HFFc6 (cell line): ENCODE measurements at regions not wholly inside any gene's neighbourhood (a gene's known extent, or its start where the extent isn't known, plus 50 kb on each side); places are given as distances from the start of the nearest gene placed in this dataset.
A peak's percentile ranks its signal among the peaks of the same experiment; 100 is the strongest.

Experiments used
- DNase-seq: peaks from one replicate; pipeline ENCODE4 v3.0.0-alpha.2; 2018
- H3K27ac Mint-ChIP-seq: 2 replicates; pipeline ENCODE4 v1.8.0; 2020; ENCODE audit warnings: mild to moderate bottlenecking, mixed read lengths
- H3K27me3 Mint-ChIP-seq: 2 replicates; pipeline ENCODE4 v1.8.0; 2021; ENCODE audit warnings: mild to moderate bottlenecking, moderate library complexity, mixed read lengths; ENCODE audit not compliant: insufficient read depth
- H3K36me3 Mint-ChIP-seq: 2 replicates; pipeline ENCODE4 v1.8.0; 2021; ENCODE audit warnings: low read depth, mixed read lengths
- H3K4me1 Mint-ChIP-seq: 2 replicates; pipeline ENCODE4 v1.8.0; 2020; ENCODE audit warnings: low read depth, mixed read lengths
- H3K4me3 Mint-ChIP-seq: 2 replicates; pipeline ENCODE4 v1.8.0; 2020; ENCODE audit warnings: mild to moderate bottlenecking, moderate library complexity, mixed read lengths
- H3K9me3 Mint-ChIP-seq: 2 replicates; pipeline ENCODE4 v1.8.0; 2020; ENCODE audit warnings: mild to moderate bottlenecking, mixed read lengths
- CTCF ChIP-seq: fragments of 200-600 bp; sonication (generic); IDR thresholded peaks from 2 replicates; pipeline ENCODE4 v1.5.0; 2021; ENCODE audit warnings: antibody characterized with exemption, mild to moderate bottlenecking

DNA sequence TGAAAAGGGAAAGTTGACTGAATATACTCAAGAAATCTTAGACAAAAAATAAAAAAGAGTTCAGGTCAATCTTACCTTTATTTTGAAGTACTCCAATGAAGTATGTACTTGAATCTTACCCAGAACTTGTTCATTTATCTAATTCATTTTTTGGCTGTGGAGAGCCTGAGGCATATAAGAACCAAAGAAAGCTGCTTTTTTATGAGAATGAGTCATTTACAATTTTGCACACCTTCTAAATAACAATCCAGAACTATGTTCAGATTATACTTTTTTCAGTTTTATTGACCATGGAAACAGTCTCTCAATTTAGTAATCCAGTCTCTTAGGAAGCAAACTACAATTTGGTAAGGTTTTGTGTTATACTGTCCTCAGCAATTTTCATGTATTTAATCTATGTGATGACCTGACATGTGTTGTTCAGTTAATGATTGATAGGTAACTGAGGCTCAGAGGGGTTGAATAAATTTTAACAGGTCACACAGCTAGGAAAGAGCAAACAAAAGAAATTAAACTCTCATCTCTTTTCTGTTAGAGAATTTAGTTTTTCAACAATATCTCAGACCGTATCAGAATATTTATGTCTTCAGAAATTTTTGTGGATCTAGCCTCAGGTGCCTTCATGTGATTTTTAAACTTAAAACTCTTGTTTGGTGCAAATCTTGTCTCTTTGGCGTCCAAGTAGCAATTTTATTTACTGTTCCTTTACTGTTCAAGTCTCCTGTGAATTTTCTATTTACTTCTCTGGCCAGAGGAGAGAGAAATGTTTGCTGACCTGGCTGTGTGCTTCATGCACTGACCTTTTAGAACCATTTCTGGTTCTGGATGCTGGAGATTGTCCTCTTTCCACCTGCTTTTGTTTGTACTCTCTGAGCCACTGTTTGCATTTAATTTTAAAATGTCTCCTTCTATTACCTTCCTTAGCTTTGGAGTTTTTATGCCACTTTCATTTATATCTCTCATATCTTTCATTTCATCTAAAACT lies 1453.4 kb downstream of the STIM2 start:
- DNase-seq, result no peak
- no peaks in the 10 kb centered on the region; the same call in 1 of the 2 replicates for H3K27me3 Mint-ChIP-seq
- peaks cover 5% of the 10 kb centered on the region; the same call in 1 of the 2 replicates for H3K36me3 Mint-ChIP-seq
- H3K9me3 Mint-ChIP-seq, result peaks cover 8% of the 10 kb centered on the region; the same call in 1 of the 2 replicates
- peaks cover 5% of the 10 kb centered on the region for H3K4me1 Mint-ChIP-seq
- TF ChIP-seq CTCF, result no peak
- H3K27ac Mint-ChIP-seq, result no peak overlapping the region
- no peak overlapping the region for H3K4me3 Mint-ChIP-seq

- H3K27ac Mint-ChIP-seq, result no peak overlapping the region
- H3K4me1 Mint-ChIP-seq, result peaks cover 5% of the 10 kb centered on the region
- H3K27me3 Mint-ChIP-seq, result no peaks in the 10 kb centered on the region; the same call in none of the 2 replicates
- no peak for DNase-seq
- no peaks in the 10 kb centered on the region for H3K36me3 Mint-ChIP-seq
- no peak overlapping the region for H3K4me3 Mint-ChIP-seq
- no peaks in the 10 kb centered on the region for H3K9me3 Mint-ChIP-seq
- no peak for TF ChIP-seq CTCF
These were observed 1456.6 kb downstream of the STIM2 start for GRCh38 chr4:28317221-28317620.

DNA sequence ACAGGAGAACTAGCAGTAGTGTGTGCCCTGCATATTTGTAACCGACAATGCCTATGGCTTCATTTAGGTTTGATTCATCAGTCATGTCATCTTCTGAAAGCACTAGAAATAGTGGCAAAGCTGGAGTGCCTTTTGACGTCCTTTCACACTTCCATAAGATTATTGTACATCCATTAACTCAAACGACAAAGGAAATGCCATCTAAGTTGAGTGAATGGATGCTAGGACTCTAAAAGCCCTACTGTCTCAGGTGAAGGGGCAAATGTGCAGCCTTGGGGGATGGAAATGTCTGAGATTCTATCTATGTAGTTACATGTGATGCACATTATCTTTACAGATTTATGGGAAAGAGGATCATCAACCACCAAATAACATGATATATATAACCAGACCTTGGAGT lies 1473.6 kb downstream of the STIM2 start:
- no peak for TF ChIP-seq CTCF
- no peaks in the 10 kb centered on the region for H3K4me1 Mint-ChIP-seq
- no peak for DNase-seq
- no peak overlapping the region for H3K27ac Mint-ChIP-seq
- H3K36me3 Mint-ChIP-seq, result no peaks in the 10 kb centered on the region
- H3K27me3 Mint-ChIP-seq, result no peaks in the 10 kb centered on the region
- H3K9me3 Mint-ChIP-seq, result no peaks in the 10 kb centered on the region
- H3K4me3 Mint-ChIP-seq, result no peak overlapping the region

DNA sequence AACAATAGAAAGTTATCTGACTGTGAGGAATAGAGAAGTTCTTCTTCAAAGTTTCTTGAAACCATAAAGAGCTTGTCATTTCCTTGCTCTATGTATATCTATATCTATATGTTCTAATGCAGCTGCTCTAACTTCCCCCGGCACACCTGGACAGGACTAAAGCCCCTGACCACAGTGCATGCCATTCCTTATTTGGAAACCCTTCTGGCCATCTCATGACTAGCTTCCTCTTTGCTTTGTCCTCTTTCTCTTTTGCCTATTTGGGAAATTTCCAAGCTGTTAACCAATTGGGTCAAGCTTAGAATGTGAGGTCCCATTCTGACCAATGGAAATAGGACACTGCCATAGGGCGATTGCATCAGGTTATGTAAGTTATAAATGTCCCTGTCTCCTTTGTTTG lies 1481.1 kb downstream of the STIM2 start:
- TF ChIP-seq CTCF, result no peak
- no peak overlapping the region for H3K4me3 Mint-ChIP-seq
- no peaks in the 10 kb centered on the region for H3K27me3 Mint-ChIP-seq
- no peak overlapping the region for H3K27ac Mint-ChIP-seq
- no peak for DNase-seq
- peaks cover 24% of the 10 kb centered on the region for H3K9me3 Mint-ChIP-seq
- peaks cover 34% of the 10 kb centered on the region for H3K36me3 Mint-ChIP-seq
- H3K4me1 Mint-ChIP-seq, result peaks cover 7% of the 10 kb centered on the region; the same call in 1 of the 2 replicates

GRCh38 chr4:28350485-28350884 lies 1489.8 kb downstream of the STIM2 start:
- Mint-ChIP-seq H3K4me3 (no peak overlapping the region), H3K27ac (no peak overlapping the region), H3K36me3 (peaks cover 12% of the 10 kb centered on the region), H3K4me1 (peaks cover 29% of the 10 kb centered on the region), H3K9me3 (no peaks in the 10 kb centered on the region), H3K27me3 (no peaks in the 10 kb centered on the region)
- DNase-seq, result peak; percentile 43
- no peak for TF ChIP-seq CTCF
